Right lung (tissue), 2 donors: ENCODE measurements at regions not wholly inside any gene's neighbourhood (a gene's known extent, or its start where the extent isn't known, plus 50 kb on each side); places are given as distances from the start of the nearest gene placed in this dataset.
"Not testable (repeated sequence)": the region's sequence is repeated elsewhere in the genome, so short reads cannot be mapped to it uniquely, and the experiment has no call there.

ENCODE experiments used
- DNase-seq, 2 donors: peaks; one replicate each; pipeline ENCODE4 v3.0.0-alpha.2; 2013

- DNase-seq: no peak
Measured at GRCh38 chr6:137709424-137710236, 157.4 kb upstream of the TNFAIP3 start.

- no peak for DNase-seq
Measured at GRCh38 chr6:137711972-137712371, 155.1 kb upstream of the TNFAIP3 start.

DNA sequence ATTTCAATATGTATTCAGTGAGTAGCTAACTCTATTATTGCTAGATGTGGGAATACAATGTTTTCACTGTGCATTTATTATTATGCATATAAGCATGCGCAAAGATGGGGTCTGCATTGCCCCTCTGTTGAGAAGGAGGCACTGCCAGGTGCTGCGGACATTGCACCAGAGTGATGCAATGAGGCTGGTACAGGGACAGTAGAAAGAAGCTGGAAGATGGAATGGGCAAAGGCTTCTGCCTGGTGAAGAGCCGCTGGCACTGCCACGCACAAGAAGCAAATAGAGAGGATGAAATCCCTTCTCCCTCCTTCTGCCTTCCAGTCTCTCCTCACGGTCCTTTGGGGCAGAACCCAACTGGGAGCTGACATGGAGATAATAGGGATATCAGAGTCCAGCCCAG, 154.5 kb upstream of the TNFAIP3 start:
- DNase-seq: no peak

DNA sequence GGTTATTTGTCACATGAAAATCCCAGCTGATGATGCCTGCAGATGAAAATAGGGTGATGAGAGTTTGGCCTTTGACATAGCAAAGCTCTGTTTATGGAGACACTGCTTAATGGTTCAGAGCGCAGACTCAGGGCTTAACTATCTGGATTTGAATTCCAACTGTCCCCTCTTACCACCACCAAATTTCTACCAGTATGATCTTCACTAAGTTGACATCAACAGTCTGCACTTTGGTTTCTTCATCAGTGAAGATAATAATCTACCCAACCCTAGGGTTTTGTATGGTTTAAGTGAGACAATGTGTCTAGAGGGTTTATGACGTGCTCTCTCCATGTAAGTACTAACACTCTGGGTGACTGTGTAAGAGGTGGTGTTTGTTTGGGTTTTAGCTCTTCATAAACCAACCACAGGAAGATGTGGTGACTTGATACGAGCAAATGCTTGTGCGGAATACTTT, 151.4 kb upstream of the TNFAIP3 start:
- no peak for DNase-seq

GRCh38 chr6:137717074-137718073, 149.7 kb upstream of the TNFAIP3 start:
- DNase-seq: no peak

DNA sequence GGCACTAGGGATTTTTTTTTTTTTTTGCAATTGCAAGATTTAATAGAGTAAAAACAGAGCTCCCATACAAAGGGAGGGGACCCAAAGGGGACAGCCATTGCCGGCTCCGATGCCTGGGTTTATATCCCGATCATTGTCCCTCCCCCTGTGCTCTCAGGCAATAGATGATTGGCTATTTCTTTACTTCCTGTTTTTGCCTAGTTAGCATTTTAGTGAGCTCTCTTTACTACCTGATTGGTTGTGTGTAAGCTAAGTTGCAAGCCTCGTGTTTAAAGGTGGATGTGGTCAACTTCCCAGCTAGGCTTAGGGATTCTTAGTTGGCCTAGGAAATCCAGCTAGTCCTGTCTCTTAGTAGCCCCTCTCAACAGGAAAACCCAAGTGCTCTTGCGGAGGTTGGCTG, 148.2 kb upstream of the TNFAIP3 start:
- not testable (repeated sequence) for DNase-seq

DNA sequence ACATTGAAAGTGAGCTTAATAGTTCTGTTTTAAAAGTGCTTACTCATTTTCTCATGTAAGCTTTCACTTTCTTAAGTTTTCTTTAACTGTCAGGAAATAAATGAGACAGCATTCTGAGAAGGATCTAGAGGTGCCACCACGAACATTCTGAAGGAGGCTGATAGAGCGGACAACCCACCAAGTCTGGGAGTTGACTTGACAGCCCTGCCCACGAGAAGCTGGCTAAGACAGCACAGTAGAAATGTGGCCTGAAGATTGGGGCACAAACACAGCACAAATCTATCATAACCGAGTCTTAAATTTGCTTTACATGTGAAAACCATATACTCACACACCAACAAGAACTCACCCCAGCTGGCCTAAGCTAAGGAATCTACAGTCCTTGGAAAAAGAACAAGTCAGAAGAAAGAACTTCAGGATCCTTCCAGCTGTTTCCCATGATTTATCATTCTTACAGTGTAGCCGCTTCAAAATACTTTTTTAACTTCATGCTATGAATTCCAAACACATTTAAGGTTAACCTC, 144.2 kb upstream of the TNFAIP3 start:
- no peak for DNase-seq

DNA sequence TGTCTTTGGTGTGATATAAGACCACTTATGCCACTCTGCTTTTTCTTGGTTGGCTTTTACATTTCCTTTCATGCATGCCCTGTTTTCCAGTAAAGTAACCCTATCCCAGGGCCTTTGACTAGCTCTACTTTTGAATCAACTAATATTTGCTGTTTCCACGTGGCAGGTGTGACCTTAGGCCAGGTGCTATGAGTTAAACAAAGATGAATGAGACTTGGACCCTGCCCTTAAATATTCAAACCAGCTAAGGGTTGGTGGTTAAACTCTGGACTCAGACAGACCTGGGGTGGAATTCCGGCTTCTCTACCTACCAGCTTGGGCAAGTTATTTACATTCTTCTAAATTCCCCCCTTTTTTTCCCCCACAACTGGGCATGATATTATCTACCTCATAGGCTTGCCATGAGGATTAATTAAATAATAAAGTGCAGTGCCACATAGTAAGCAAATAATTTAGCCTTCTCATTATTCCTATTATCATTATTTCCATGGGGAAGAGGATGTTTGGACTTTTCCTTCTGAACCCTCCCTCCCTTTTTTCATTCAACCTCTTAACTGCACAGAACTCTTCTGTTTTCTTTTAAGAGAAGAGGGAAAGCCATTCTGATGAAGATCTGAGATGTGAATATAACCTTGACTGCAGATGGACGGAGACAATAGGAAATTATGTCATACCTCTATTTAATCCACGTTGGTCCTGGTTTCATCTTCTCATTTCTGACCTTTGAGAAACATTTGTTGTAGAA, 143.6 kb upstream of the TNFAIP3 start:
- no peak for DNase-seq

- DNase-seq: no peak
Measured at GRCh38 chr6:137724018-137724403, 143.0 kb upstream of the TNFAIP3 start.

- DNase-seq: no peak
Measured at GRCh38 chr6:137724495-137725211, 142.4 kb upstream of the TNFAIP3 start.

DNA sequence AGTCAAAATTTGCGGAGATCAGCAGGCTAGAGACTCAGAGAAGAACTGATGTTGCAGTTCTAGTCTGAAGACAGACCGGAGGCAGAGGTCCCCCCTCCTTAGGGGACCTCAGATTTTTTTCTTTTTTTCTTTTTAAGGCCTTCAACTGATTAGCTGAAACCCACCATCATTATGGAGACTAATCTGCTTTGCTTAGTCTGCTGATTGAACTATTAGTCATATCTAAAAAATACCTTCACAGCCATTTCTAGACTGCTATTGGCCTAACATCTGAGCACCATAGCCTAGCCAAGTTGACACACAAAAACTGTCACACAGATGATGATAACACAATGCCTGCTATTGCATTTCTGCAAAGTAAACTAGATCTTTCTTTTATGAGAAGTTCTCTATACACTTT, 141.1 kb upstream of the TNFAIP3 start:
- no peak for DNase-seq

- no peak for DNase-seq
Measured at GRCh38 chr6:137726582-137726981, 140.5 kb upstream of the TNFAIP3 start.

GRCh38 chr6:137727216-137727765, 139.8 kb upstream of the TNFAIP3 start:
- no peak for DNase-seq

DNA sequence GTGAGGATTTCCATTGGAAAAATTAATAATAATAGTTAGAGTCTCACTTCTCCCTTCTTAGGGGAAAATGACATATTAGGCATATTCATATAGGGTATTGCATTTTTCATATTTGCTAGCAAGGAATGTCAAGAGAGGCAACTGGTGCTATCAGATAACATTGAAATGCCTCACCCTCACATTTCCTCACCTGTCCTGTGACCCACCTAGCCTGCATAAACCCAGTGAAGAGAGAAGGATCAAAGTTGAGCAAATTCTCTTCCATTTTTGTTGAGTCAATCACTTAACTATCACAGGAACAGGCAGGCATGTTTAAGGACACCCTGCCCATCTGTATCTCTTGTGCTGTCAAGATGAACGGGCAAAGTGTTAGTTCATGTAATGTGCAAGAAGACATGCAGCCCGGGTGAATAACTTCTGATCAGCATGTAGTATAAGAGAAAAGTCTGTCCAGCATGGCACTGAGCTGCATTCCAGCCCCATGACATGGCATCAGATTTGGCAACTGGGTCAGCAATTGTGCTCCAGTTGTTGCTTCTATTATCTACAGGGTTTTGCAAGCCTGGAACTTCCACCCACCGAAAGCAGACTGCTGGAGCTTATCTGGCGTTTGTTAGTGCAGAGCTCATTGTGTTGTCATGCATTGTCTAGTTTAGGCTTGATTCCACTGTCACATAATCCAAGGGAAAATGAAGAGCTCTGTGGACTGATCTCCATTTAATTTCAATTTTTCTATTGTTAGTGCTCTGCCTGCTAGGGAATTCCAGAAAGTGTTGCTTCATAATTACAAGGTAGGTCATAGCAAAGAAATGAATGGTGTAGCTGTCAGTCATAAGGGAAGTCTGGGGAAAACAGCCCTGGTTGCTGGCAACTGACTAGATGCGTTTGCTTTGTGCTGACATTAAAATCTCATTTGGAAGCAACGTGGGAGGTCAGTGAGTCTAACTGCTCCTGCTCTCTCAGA, 138.4 kb upstream of the TNFAIP3 start:
- DNase-seq: peak; percentile 67 to 79

- no peak for DNase-seq
Measured at GRCh38 chr6:137729866-137730629, 137.0 kb upstream of the TNFAIP3 start.

- DNase-seq: no peak
Measured at GRCh38 chr6:137731600-137731959, 135.5 kb upstream of the TNFAIP3 start.

GRCh38 chr6:137731960-137732616, 135.0 kb upstream of the TNFAIP3 start:
- no peak for DNase-seq

- DNase-seq: no peak
Measured at GRCh38 chr6:137733372-137733771, 133.7 kb upstream of the TNFAIP3 start.
